Pancreas (tissue), 10 donors: ENCODE measurements at regions not wholly inside any gene's neighbourhood (a gene's known extent, or its start where the extent isn't known, plus 50 kb on each side); places are given as distances from the start of the nearest gene placed in this dataset.

Source experiments
- ATAC-seq, 4 donors: fragments of 200-7000 bp; cut with Tn5 transposase; one replicate each; pipeline versions ENCODE4 v1.8.0 to v1.9.1; 2020; ENCODE audit warnings: mild to moderate bottlenecking in 4 of 4, moderate library complexity in 4 of 4
- DNase-seq, 6 donors: peaks; one replicate each; pipeline ENCODE4 v3.0.0-alpha.2; 2020
- FAIRE-seq: peaks from 2 replicates; lab custom pipeline; 2012; peaks lifted over from hg19 to GRCh38; lab: Jason Lieb, UNC
- H3K27ac ChIP-seq, 4 donors: fragments of 200-600 bp; sonication (generic); 1 replicate in 3 of 4; 2 replicates in 1 of 4; pipeline versions ENCODE4 v1.5.0 to v1.8.0; 2020
- H3K27me3 ChIP-seq, 4 donors: fragments of 200-600 bp; one replicate each; pipeline ENCODE4 v1.8.0; 2021
- H3K36me3 ChIP-seq, 3 donors: fragments of 200-600 bp; sonication (generic) in 1 of 3; one replicate each; pipeline versions ENCODE4 v1.5.0 to v1.8.0; 2020 to 2021
- H3K4me1 ChIP-seq, 3 donors: fragments of 200-600 bp; one replicate each; pipeline ENCODE4 v1.8.0; 2021
- H3K4me3 ChIP-seq, 4 donors: fragments of 200-600 bp; sonication (generic) in 2 of 4; one replicate each; pipeline versions ENCODE4 v1.5.0 to v1.8.0; 2020 to 2021
- H3K9me3 ChIP-seq, 4 donors: fragments of 200-600 bp; one replicate each; pipeline ENCODE4 v1.8.0; 2021
- CTCF ChIP-seq, 4 donors: fragments of 200-600 bp; sonication (generic) in 3 of 4; IDR thresholded peaks; one replicate each; pipeline versions ENCODE4 v1.5.0 to v1.8.0; 2021; ENCODE audit warnings: antibody characterized with exemption in 4 of 4
- WGBS, 2 donors: extraction: QIAGEN DNeasy Blood & Tissue Kit; methylation state at CpG; one replicate each; pipeline ENCODE4 v1.1.7; 2013; 5-methylcytosine and 5-hydroxymethylcytosine counted together
- intact Hi-C, 3 donors: fragments of 100-400 bp; cut with DNase I; formaldehyde crosslinking; loops; one replicate each; pipeline versions ENCODE4 v1.11.1 to v1.14.2; 2022
- donor health status: healthy with polysubstance abuse.
- donor health status: DM: no; HTN: no; CAD: no; lungs with moderate emphysema.
- donor health status: DM: no; HTN: no; CAD: no.
- donor health status: control.
- donor health status: control.
- donor health status: Bipolar disorder and iron deficiency.
- donor health status: DM: yes; HTN: yes; CAD: no.
- donor health status: DM: no; HTN: no; CAD: no.
- donor health status: DM: no; HTN: no; CAD: no.
- donor health status: DM: yes; HTN: yes; CAD: no.

GRCh38 chr18:29512761-29513160, 1335.8 kb upstream of the CDH2 start:
- intact Hi-C loops: no loop called here
- FAIRE-seq: no peak
- Histone ChIP-seq H3K4me3 (no peak overlapping the region), H3K36me3 (no peaks in the 10 kb centered on the region), H3K9me3 (no peaks in the 10 kb centered on the region), H3K27ac (no peak overlapping the region), H3K27me3 (no peaks in the 10 kb centered on the region), H3K4me1 (no peaks in the 10 kb centered on the region)
- DNase-seq: no peak
- no peak for ATAC-seq
- TF ChIP-seq CTCF (IDR thresholded peaks at IDR 0.05): no peak
- 54 to 62% methylated on average over 3 of the region's 3 CpGs for WGBS, 2 donors

- intact Hi-C loops: no loop called here
- H3K27me3 ChIP-seq: no peaks in the 10 kb centered on the region
- no peak for DNase-seq
- no peak overlapping the region for H3K27ac ChIP-seq
- no peak overlapping the region for H3K4me3 ChIP-seq
- no peak for TF ChIP-seq CTCF (IDR thresholded peaks at IDR 0.05)
- no peaks in the 10 kb centered on the region for H3K4me1 ChIP-seq
- no peak for FAIRE-seq
- ATAC-seq: no peak
- no peaks in the 10 kb centered on the region for H3K36me3 ChIP-seq
- H3K9me3 ChIP-seq: no peaks in the 10 kb centered on the region
These were observed 1335.3 kb upstream of the CDH2 start for GRCh38 chr18:29512203-29512602.

- DNase-seq: no peak
- intact Hi-C loops: no loop called here
- Histone ChIP-seq H3K9me3 (no peaks in the 10 kb centered on the region), H3K4me1 (no peaks in the 10 kb centered on the region), H3K36me3 (no peaks in the 10 kb centered on the region), H3K27ac (no peak overlapping the region), H3K4me3 (no peak overlapping the region), H3K27me3 (no peaks in the 10 kb centered on the region)
- FAIRE-seq: no peak
- WGBS, 2 donors: 57 to 60% methylated on average over 3 of the region's 3 CpGs
- TF ChIP-seq CTCF (IDR thresholded peaks at IDR 0.05): no peak
- ATAC-seq: no peak
These were observed 1325.0 kb upstream of the CDH2 start for GRCh38 chr18:29501952-29502351.

- Histone ChIP-seq H3K36me3 (no peaks in the 10 kb centered on the region), H3K4me1 (no peaks in the 10 kb centered on the region), H3K27me3 (no peaks in the 10 kb centered on the region), H3K9me3 (no peaks in the 10 kb centered on the region), H3K27ac (no peak overlapping the region), H3K4me3 (no peak overlapping the region)
- 53 to 78% methylated on average over 2 of the region's 2 CpGs for WGBS, 2 donors
- ATAC-seq: no peak
- no peak for FAIRE-seq
- DNase-seq: no peak
- intact Hi-C loops: no loop called here
- no peak for TF ChIP-seq CTCF (IDR thresholded peaks at IDR 0.05)
These were observed 1319.3 kb upstream of the CDH2 start for GRCh38 chr18:29496152-29496680.

GRCh38 chr18:29494371-29494770, 1317.4 kb upstream of the CDH2 start:
- Histone ChIP-seq H3K9me3 (no peaks in the 10 kb centered on the region), H3K4me3 (no peak overlapping the region), H3K27ac (no peak overlapping the region), H3K4me1 (no peaks in the 10 kb centered on the region), H3K27me3 (no peaks in the 10 kb centered on the region), H3K36me3 (no peaks in the 10 kb centered on the region)
- ATAC-seq (no peak), DNase-seq (no peak), FAIRE-seq (no peak)
- intact Hi-C loops: no loop called here
- no peak for TF ChIP-seq CTCF (IDR thresholded peaks at IDR 0.05)
